Astrocyte of the spinal cord (primary cell): ENCODE measurements at regions not wholly inside any gene's neighbourhood (a gene's known extent, or its start where the extent isn't known, plus 50 kb on each side); places are given as distances from the start of the nearest gene placed in this dataset.

Experiments
- DNase-seq: peaks from one replicate; pipeline ENCODE4 v3.0.0; 2011; ENCODE audit warnings: low read depth, low spot score
- H3K4me3 ChIP-seq: 2 replicates; pipeline ENCODE4 v1.5.1; 2011; ENCODE audit warnings: low read depth, mild to moderate bottlenecking, low read length, moderate library complexity
- in situ Hi-C: cut with HindIII; loops from 2 replicates; pipeline ENCODE4 v1.10.0; 2017; ENCODE audit warnings: low sequenced_read_pairs
- TF ChIP-seq, protein P1 (sequence below): IDR thresholded peaks from 2 replicates; pipeline ENCODE4 v1.5.1; 2012; ENCODE audit warnings: low read depth, mild to moderate bottlenecking, low read length, inconsistent platforms

DNA sequence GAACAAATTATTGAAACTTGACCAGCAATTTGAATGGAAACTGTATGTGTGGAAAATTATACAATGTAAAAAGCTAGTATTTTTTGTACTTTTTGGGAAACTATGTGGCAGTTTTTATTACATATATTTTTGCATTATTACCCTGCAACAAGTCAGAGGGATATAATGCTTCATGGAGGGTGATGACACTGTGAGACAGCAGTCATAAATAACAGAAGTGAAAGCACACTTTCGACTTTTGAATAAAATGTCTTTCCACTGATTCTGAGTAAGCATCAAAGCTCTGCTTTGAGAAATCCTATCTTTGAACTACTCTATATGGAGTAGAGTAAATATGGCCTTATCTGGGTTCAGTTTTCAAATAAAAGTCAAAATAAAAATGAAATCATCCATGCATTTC is 122.6 kb upstream of the PABPC4L start:
- in situ Hi-C loops: no loop called here
- H3K4me3 ChIP-seq: no peak overlapping the region
- no peak for DNase-seq
- TF ChIP-seq, protein P1, sequence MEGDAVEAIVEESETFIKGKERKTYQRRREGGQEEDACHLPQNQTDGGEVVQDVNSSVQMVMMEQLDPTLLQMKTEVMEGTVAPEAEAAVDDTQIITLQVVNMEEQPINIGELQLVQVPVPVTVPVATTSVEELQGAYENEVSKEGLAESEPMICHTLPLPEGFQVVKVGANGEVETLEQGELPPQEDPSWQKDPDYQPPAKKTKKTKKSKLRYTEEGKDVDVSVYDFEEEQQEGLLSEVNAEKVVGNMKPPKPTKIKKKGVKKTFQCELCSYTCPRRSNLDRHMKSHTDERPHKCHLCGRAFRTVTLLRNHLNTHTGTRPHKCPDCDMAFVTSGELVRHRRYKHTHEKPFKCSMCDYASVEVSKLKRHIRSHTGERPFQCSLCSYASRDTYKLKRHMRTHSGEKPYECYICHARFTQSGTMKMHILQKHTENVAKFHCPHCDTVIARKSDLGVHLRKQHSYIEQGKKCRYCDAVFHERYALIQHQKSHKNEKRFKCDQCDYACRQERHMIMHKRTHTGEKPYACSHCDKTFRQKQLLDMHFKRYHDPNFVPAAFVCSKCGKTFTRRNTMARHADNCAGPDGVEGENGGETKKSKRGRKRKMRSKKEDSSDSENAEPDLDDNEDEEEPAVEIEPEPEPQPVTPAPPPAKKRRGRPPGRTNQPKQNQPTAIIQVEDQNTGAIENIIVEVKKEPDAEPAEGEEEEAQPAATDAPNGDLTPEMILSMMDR: no peak

DNA sequence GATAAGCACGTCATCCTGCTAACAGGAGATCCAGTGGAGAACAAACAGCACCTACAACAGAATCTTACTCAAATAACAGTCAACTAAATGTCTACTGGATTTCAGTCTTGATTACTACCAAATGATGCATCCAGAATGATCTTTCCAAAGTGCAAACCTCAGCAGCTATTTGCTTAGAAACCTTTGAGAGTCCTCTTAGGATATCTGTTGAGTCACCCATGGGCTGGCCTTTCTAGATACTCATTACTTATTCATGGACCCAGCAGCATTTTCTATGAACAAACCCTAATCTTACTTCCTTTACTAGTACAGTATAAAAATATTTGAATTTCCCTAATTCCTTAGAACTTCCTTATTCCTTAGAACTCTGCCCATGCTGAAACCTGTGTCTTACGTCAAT is 118.5 kb upstream of the PABPC4L start:
- in situ Hi-C loops: no loop called here
- DNase-seq: peak; percentile 5
- TF ChIP-seq, protein P1: no peak

DNA sequence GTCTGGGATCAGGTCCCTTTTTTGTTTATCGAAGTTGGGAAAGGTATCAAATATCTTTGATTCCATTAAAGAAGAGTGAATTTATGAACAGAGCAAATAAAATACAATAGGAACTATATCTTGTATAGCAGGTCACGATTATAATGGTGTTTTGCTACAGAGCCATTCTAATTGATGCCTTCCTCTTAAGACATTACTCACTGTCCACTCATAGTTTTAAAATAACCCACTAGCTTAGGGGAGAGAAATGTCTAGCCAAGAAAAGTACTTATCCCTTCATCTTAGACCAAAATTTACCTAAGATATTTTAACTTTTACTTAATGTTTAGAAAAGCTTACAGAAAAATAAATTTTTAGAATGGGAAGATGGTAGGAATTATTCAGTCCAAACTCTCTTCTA is 112.0 kb upstream of the PABPC4L start:
- DNase-seq: no peak
- in situ Hi-C loops: no loop called here

More for the DNA sequence above, 118.5 kb upstream of the PABPC4L start:
- no peak overlapping the region for H3K4me3 ChIP-seq

DNA sequence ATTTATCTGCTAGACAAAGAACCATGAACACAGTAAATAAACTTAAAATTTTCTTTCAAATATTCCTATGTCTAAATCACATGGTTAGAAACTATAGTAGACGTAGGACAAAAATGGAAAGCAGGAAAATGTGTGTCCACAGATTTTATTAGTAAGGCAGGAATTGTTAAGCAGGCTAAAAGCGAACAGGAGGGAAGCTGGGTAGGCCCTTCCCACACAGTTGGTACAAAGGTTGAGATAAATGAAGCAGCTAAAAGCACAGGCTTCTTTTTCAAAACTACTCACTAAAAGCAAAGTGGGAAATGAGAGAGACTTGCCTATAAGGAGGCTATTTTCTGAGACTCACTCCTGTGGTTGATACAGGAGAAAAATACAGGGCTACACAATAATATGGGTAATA is 108.1 kb upstream of the PABPC4L start:
- no peak overlapping the region for H3K4me3 ChIP-seq
- no peak for DNase-seq
- TF ChIP-seq, protein P1: no peak
- in situ Hi-C loops: no loop called here

More for the DNA sequence above, 112.0 kb upstream of the PABPC4L start:
- H3K4me3 ChIP-seq: no peak overlapping the region
- TF ChIP-seq, protein P1: no peak

DNA sequence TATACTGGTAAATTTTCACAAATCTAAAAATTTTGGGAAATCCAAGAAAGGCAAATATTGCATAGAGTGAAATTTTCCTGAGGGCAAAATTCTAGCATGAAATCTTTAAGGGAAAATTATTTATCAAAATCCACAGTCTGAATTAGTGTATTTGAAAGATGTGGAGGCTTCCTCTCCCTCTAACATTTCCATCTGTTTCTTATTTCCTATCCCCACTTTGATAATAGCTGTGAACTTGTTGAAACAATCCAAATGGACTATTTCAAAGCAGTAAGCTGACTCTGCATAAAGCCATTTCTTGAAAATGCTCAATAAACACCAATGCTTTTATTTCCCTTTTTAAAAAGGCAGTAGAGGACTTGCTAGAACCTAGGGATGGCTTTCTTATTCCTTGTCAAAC is 107.3 kb upstream of the PABPC4L start:
- in situ Hi-C loops: no loop called here
- no peak overlapping the region for H3K4me3 ChIP-seq
- no peak for DNase-seq
- TF ChIP-seq, protein P1: no peak

DNA sequence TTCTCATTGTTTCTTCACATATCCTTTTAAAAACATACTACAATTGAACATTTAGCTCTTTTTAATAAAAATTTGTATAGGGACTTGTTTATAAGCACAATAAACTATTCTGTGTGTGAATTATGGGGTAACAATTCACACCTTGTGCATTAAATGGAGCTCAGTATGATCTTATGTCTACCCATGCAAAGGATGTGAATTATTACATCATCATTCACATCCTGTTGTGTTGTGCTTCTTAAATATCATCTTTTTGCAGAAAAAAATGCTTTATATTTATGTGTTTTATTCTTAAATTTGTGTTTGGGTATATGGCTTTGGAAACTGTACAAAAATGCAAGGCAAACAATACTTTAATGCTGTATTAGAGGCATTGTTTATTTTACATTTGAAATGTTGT is 96.7 kb upstream of the PABPC4L start:
- TF ChIP-seq, protein P1: no peak
- no peak for DNase-seq
- in situ Hi-C loops: no loop called here

DNA sequence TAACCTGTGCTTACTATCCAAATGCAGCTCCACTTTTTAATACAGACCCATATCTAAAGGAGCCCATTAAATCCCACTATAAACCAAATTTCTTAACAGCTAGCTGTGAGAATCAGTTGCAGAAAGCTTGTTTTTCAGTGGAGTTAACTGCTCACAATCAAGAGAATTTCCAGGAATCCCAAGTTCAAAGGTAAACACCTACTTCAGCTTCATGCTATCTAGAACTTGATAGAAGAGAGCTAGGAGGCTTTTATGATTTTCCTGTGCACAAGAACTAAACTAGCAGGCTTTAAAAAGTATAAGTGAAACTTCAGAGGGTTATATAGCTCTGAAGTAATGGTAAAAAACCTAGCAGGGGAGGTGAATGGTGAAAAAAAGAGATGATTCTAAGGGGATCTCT is 96.2 kb upstream of the PABPC4L start:
- TF ChIP-seq, protein P1: no peak
- no peak overlapping the region for H3K4me3 ChIP-seq
- no peak for DNase-seq
- in situ Hi-C loops: no loop called here

More for the DNA sequence above, 96.7 kb upstream of the PABPC4L start:
- H3K4me3 ChIP-seq: no peak overlapping the region
